Mammary epithelial cell (primary cell): ENCODE measurements at regions not wholly inside any gene's neighbourhood (a gene's known extent, or its start where the extent isn't known, plus 50 kb on each side); places are given as distances from the start of the nearest gene placed in this dataset.

ENCODE experiments used
- EZH2 ChIP-seq: IDR thresholded peaks from 2 replicates; pipeline ENCODE4 v1.6.1; 2012; ENCODE audit warnings: low read length, inconsistent platforms, borderline replicate concordance
- TF ChIP-seq, protein P1 (sequence below), 2 donors: IDR thresholded peaks in 1 of 2; conservative IDR thresholded peaks in 1 of 2; 2 replicates each; pipeline ENCODE4 v1.5.1; 2011 to 2012; ENCODE audit warnings: inconsistent platforms in 2 of 2, low read length in 2 of 2, mild to moderate bottlenecking in 2 of 2, control low read depth in 1 of 2, low read depth in 1 of 2; ENCODE audit not compliant: insufficient read depth in 1 of 2; ENCODE audit errors: extremely low read depth in 1 of 2

DNA sequence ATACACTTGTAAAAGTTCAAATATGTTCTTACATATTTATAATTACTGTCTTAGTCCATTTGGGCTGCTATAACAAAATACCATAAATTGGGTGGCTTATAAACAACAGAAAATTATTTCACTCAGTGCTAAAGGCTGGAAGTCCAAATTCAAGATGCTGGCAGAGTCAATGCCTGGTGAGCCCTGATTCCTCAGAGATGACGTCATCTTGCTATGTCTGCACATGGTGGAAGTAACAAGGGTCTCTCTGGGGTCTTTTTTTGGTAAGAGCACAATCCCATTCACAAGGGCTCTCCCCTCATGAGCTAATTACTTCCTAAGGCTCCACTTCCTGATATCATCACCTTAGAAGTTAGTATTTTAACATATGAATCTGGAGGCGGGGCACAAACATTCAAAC is 108.0 kb upstream of the DUSP10 start:
- TF ChIP-seq, protein P1, sequence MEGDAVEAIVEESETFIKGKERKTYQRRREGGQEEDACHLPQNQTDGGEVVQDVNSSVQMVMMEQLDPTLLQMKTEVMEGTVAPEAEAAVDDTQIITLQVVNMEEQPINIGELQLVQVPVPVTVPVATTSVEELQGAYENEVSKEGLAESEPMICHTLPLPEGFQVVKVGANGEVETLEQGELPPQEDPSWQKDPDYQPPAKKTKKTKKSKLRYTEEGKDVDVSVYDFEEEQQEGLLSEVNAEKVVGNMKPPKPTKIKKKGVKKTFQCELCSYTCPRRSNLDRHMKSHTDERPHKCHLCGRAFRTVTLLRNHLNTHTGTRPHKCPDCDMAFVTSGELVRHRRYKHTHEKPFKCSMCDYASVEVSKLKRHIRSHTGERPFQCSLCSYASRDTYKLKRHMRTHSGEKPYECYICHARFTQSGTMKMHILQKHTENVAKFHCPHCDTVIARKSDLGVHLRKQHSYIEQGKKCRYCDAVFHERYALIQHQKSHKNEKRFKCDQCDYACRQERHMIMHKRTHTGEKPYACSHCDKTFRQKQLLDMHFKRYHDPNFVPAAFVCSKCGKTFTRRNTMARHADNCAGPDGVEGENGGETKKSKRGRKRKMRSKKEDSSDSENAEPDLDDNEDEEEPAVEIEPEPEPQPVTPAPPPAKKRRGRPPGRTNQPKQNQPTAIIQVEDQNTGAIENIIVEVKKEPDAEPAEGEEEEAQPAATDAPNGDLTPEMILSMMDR (conservative IDR thresholded peaks at IDR 0.05 in 1 of 2, IDR thresholded peaks at IDR 0.05 in 1 of 2; ENCODE audit: extremely low read depth in 1 of 2, insufficient read depth in 1 of 2, low read depth in 1 of 2, low read length in 2 of 2): no peak
- TF ChIP-seq EZH2: no peak
